CD14-positive monocyte (primary cell): ENCODE measurements at regions not wholly inside any gene's neighbourhood (a gene's known extent, or its start where the extent isn't known, plus 50 kb on each side); places are given as distances from the start of the nearest gene placed in this dataset.

ENCODE experiments used
- DNase-seq, 3 donors: peaks; one replicate each; pipeline ENCODE4 v3.0.0-alpha.2; 2011 to 2022
- H2AFZ ChIP-seq: 2 replicates; pipeline ENCODE4 v1.6.0; 2012; ENCODE audit warnings: mild to moderate bottlenecking, low read depth, low read length, inconsistent platforms; ENCODE audit not compliant: insufficient read depth, poor library complexity, severe bottlenecking
- H3K27ac ChIP-seq, 2 donors: 1 replicate in 1 of 2; 2 replicates in 1 of 2; pipeline ENCODE4 v1.5.1; 2012 to 2013; ENCODE audit warnings: low read length in 2 of 2, control low read depth in 1 of 2, inconsistent platforms in 1 of 2, low read depth in 1 of 2, mild to moderate bottlenecking in 1 of 2
- H3K27me3 ChIP-seq, 2 donors: one replicate each; pipeline versions ENCODE4 v1.6.0 to v1.6.1; 2011 to 2013; ENCODE audit warnings: low read length in 2 of 2; ENCODE audit not compliant: control insufficient read depth in 2 of 2, insufficient read depth in 2 of 2
- H3K36me3 ChIP-seq, 2 donors: replicated peaks in 1 of 2; 1 replicate in 1 of 2; 2 replicates in 1 of 2; pipeline versions ENCODE4 v1.5.1 to v1.6.1; 2012 to 2013; ENCODE audit warnings: low read length in 2 of 2, control low read depth in 1 of 2, inconsistent platforms in 1 of 2, mild to moderate bottlenecking in 1 of 2; ENCODE audit not compliant: insufficient read depth in 2 of 2, control insufficient read depth in 1 of 2
- H3K4me1 ChIP-seq, 2 donors: 1 replicate in 1 of 2; 2 replicates in 1 of 2; pipeline versions ENCODE4 v1.5.1 to v1.6.1; 2012 to 2013; ENCODE audit warnings: low read length in 2 of 2, control low read depth in 1 of 2, inconsistent platforms in 1 of 2, mild to moderate bottlenecking in 1 of 2, moderate library complexity in 1 of 2; ENCODE audit not compliant: insufficient read depth in 2 of 2, control insufficient read depth in 1 of 2
- H3K4me2 ChIP-seq: replicated peaks from 2 replicates; pipeline ENCODE3; 2012; ENCODE audit warnings: low read length, moderate library complexity, mild to moderate bottlenecking; ENCODE audit not compliant: poor library complexity, severe bottlenecking; ENCODE audit errors: extremely low read depth
- H3K4me3 ChIP-seq, 3 experiments: fragments of 200-600 bp in 1 of 3; sonication (generic) in 1 of 3; replicated peaks in 1 of 3; 1 replicate in 2 of 3; 2 replicates in 1 of 3; pipeline ENCODE4 v1.5.1; 2011 to 2013; ENCODE audit warnings: low read length in 3 of 3, mild to moderate bottlenecking in 3 of 3, control low read depth in 2 of 3, low read depth in 2 of 3, inconsistent platforms in 1 of 3, moderate library complexity in 1 of 3
- H3K79me2 ChIP-seq: 2 replicates; pipeline ENCODE4 v1.6.0; 2012; ENCODE audit warnings: mild to moderate bottlenecking, control low read depth, inconsistent platforms, low read length, moderate library complexity; ENCODE audit not compliant: insufficient read depth
- H3K9ac ChIP-seq: 2 replicates; pipeline ENCODE4 v1.6.0; 2017; ENCODE audit warnings: low read length, mild to moderate bottlenecking; ENCODE audit not compliant: insufficient read depth, poor library complexity, severe bottlenecking
- H3K9me3 ChIP-seq, 2 donors: replicated peaks in 1 of 2; 1 replicate in 1 of 2; 2 replicates in 1 of 2; pipeline versions ENCODE4 v1.5.1 to v1.6.1; 2012 to 2013; ENCODE audit warnings: low read length in 2 of 2, control low read depth in 1 of 2; ENCODE audit not compliant: control insufficient read depth in 1 of 2, insufficient read depth in 1 of 2
- H4K20me1 ChIP-seq: 2 replicates; pipeline ENCODE4 v1.6.0; 2012; ENCODE audit warnings: mild to moderate bottlenecking, low read length, control low read depth, moderate library complexity; ENCODE audit not compliant: insufficient read depth
- H3K27ac Mint-ChIP-seq, 7 donors: one replicate each; pipeline ENCODE4 v1.8.0; 2020; ENCODE audit warnings: mild to moderate bottlenecking in 7 of 7, mixed read lengths in 7 of 7, moderate library complexity in 6 of 7, inconsistent platforms in 2 of 7
- H3K27me3 Mint-ChIP-seq, 3 donors: one replicate each; pipeline ENCODE4 v1.8.0; 2021 to 2022; ENCODE audit warnings: low read depth in 3 of 3, mild to moderate bottlenecking in 3 of 3, mixed read lengths in 3 of 3, moderate library complexity in 3 of 3, inconsistent platforms in 1 of 3
- H3K36me3 Mint-ChIP-seq, 2 donors: one replicate each; pipeline ENCODE4 v1.8.0; 2020; ENCODE audit warnings: mixed read lengths in 2 of 2, inconsistent platforms in 1 of 2, mild to moderate bottlenecking in 1 of 2
- H3K4me1 Mint-ChIP-seq: one replicate; pipeline ENCODE4 v1.8.0; 2020; ENCODE audit warnings: mild to moderate bottlenecking, mixed read lengths
- H3K4me3 Mint-ChIP-seq, 2 donors: one replicate each; pipeline ENCODE4 v1.8.0; 2020; ENCODE audit warnings: mild to moderate bottlenecking in 2 of 2, mixed read lengths in 2 of 2, moderate library complexity in 1 of 2
- H3K9me3 Mint-ChIP-seq, 7 donors: one replicate each; pipeline ENCODE4 v1.8.0; 2020 to 2022; ENCODE audit warnings: mixed read lengths in 7 of 7, mild to moderate bottlenecking in 6 of 7, moderate library complexity in 6 of 7, inconsistent platforms in 2 of 7
- WGBS: methylation state at CpG from one replicate; pipeline ENCODE4 v1.1.5; 2013; ENCODE audit warnings: missing lambda C conversion rate; ENCODE audit not compliant: insufficient coverage; 5-methylcytosine and 5-hydroxymethylcytosine counted together
- intact Hi-C, 2 donors: fragments of 100-400 bp; cut with micrococcal nuclease; formaldehyde crosslinking; loops; one replicate each; pipeline versions ENCODE4 v1.15.0 to v1.15.1; 2023
- TF ChIP-seq, protein P1 (sequence below): fragments of 200-600 bp; IDR thresholded peaks from one replicate; pipeline ENCODE4 v1.8.0; 2022; ENCODE audit warnings: antibody characterized with exemption, mild to moderate bottlenecking

DNA sequence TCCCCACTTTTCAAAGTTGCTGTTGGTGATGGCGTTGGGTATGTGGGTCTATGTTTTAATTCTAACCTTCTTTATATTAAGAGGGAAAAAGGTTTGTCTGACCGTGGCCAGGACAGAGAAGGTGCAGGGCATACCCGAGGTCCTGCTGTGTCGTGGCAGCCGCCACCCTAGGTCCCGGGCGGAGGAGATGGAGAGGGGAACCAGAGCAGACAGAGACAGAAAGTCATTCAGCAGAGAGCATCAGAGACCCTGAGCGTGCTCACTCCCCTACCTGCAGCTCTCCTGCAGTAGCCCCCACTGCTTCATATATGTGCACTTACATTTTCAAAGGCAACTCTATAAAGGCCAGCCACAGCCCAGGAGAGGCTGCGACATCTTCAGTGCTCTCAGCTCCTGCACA, 327.2 kb upstream of the TNRC6C start:
- Histone ChIP-seq H4K20me1 (no peaks in the 10 kb centered on the region), H3K4me2 (no peak overlapping the region), H3K9ac (no peak overlapping the region), H3K27ac (no peak overlapping the region), H3K4me1 (no peaks in the 10 kb centered on the region), H3K79me2 (no peaks in the 10 kb centered on the region), H3K4me3 (no peak overlapping the region), H3K27me3 (no peaks in the 10 kb centered on the region), H2AFZ (no peak overlapping the region), H3K36me3 (no peaks in the 10 kb centered on the region), H3K9me3 (peaks cover 0 to 8% of the 10 kb centered on the region in 2 donors)
- peaks cover 6 to 14% (median 9%) of the 10 kb centered on the region in 7 donors for H3K9me3 Mint-ChIP-seq
- intact Hi-C loops: loop anchor here in 1 of 2 donors (10.0 kb wide), 1 partner anchor 87 kb away; no protein-coding TSS in a partner anchor
- no peak overlapping the region for H3K4me3 Mint-ChIP-seq
- no peak for DNase-seq
- H3K27ac Mint-ChIP-seq: no peak overlapping the region
- TF ChIP-seq, protein P1, sequence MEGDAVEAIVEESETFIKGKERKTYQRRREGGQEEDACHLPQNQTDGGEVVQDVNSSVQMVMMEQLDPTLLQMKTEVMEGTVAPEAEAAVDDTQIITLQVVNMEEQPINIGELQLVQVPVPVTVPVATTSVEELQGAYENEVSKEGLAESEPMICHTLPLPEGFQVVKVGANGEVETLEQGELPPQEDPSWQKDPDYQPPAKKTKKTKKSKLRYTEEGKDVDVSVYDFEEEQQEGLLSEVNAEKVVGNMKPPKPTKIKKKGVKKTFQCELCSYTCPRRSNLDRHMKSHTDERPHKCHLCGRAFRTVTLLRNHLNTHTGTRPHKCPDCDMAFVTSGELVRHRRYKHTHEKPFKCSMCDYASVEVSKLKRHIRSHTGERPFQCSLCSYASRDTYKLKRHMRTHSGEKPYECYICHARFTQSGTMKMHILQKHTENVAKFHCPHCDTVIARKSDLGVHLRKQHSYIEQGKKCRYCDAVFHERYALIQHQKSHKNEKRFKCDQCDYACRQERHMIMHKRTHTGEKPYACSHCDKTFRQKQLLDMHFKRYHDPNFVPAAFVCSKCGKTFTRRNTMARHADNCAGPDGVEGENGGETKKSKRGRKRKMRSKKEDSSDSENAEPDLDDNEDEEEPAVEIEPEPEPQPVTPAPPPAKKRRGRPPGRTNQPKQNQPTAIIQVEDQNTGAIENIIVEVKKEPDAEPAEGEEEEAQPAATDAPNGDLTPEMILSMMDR: no peak
- H3K36me3 Mint-ChIP-seq: no peaks in the 10 kb centered on the region
- H3K27me3 Mint-ChIP-seq: peaks cover 0 to 3% (median 0%) of the 10 kb centered on the region in 3 donors
- 100% methylated on average over 4 of the region's 9 CpGs for WGBS
- no peaks in the 10 kb centered on the region for H3K4me1 Mint-ChIP-seq

DNA sequence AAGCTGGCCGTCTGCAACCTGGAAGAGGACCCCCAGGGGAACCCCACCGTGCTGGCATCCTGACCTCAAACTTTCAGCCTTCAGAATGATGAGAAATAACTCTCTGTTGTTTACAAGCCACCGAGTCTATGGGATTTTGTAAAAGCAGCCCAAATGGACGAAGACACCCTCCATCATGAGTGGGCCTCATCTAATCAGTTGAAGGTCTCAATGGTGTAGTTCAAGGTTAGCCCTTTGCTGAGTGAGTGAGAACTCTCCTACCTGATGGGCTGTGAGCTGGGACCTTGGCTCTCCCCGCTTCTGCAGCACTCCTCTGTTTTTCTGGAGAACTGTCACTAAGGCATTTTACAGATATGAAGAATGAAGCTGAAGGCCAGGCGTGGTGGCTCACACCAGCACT, 325.9 kb upstream of the TNRC6C start:
- no peak overlapping the region for H3K4me2 ChIP-seq
- no peaks in the 10 kb centered on the region for H3K79me2 ChIP-seq
- intact Hi-C loops: loop anchor here in 1 of 2 donors (10.0 kb wide), 1 partner anchor 88 kb away; no protein-coding TSS in a partner anchor
- Mint-ChIP-seq H3K27ac (no peak overlapping the region), H3K36me3 (no peaks in the 10 kb centered on the region), H3K27me3 (peaks cover 0 to 3% (median 3%) of the 10 kb centered on the region in 3 donors), H3K4me3 (no peak overlapping the region), H3K9me3 (peaks cover 0 to 5% (median 2%) of the 10 kb centered on the region in 7 donors), H3K4me1 (no peaks in the 10 kb centered on the region)
- no peak overlapping the region for H3K27ac ChIP-seq
- no peaks in the 10 kb centered on the region for H4K20me1 ChIP-seq
- DNase-seq: no peak
- H2AFZ ChIP-seq: no peak overlapping the region
- TF ChIP-seq, protein P1: no peak
- H3K4me1 ChIP-seq: no peaks in the 10 kb centered on the region
- no peak overlapping the region for H3K9ac ChIP-seq
- no peaks in the 10 kb centered on the region for H3K27me3 ChIP-seq
- no peaks in the 10 kb centered on the region for H3K9me3 ChIP-seq
- 90% methylated on average over 5 of the region's 6 CpGs for WGBS
- no peak overlapping the region for H3K4me3 ChIP-seq
- H3K36me3 ChIP-seq: no peaks in the 10 kb centered on the region
